ENCODE measurements at regions not wholly inside any gene's neighbourhood (a gene's known extent, or its start where the extent isn't known, plus 50 kb on each side); places are given as distances from the start of the nearest gene placed in this dataset.

DNA sequence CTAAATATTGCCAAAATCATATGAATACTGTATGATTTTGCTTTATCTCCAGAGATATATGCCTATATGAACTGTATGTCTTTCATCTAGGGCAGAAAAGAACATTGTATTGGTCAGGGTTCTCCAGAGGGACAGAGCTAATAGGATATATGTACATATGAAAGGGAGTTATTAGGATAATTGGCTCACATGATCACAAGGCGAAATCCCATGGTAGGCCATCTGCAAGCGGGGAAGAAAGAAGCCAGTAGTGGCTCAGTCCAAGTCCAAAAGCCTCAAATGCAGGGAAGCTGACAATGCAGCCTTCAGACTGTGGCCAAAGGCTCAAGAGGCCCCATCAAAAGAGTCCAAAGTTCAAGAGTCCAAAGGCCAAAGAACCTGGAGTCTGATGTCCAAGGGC, 209.9 kb downstream of the RNF144A start:
- TF ChIP-seq POLR2AphosphoS5 (IDR thresholded peaks at IDR 0.05; ENCODE audit: control insufficient read depth, insufficient read depth, low read depth, low read length) (no peak), POU5F1 (IDR thresholded peaks at IDR 0.05; ENCODE audit: borderline replicate concordance, low read depth, low read length, partially characterized antibody) (no peak), EP300 (IDR thresholded peaks at IDR 0.05; ENCODE audit: low read length) (no peak)

Measured in K562 (cell line).